Vagina (tissue), 2 donors: ENCODE measurements at regions not wholly inside any gene's neighbourhood (a gene's known extent, or its start where the extent isn't known, plus 50 kb on each side); places are given as distances from the start of the nearest gene placed in this dataset.

ENCODE experiments used
- DNase-seq, 2 donors: peaks; one replicate each; pipeline ENCODE4 v3.0.0-alpha.2; 2017; ENCODE audit errors: extremely low spot score in 2 of 2
- H3K27ac ChIP-seq: fragments of 200-600 bp; sonication (generic); one replicate; pipeline ENCODE4 v1.5.1; 2019
- H3K27me3 ChIP-seq: fragments of 200-600 bp; sonication (generic); one replicate; pipeline ENCODE4 v1.5.1; 2019
- H3K36me3 ChIP-seq, 2 donors: fragments of 200-600 bp; sonication (generic); one replicate each; pipeline ENCODE4 v1.5.1; 2017 to 2019
- H3K4me1 ChIP-seq: fragments of 200-600 bp; sonication (generic); one replicate; pipeline ENCODE4 v1.5.1; 2019
- H3K4me3 ChIP-seq, 2 donors: fragments of 200-600 bp; sonication (generic); 1 replicate in 1 of 2; 2 replicates in 1 of 2; pipeline ENCODE4 v1.5.1; 2016 to 2019
- H3K9me3 ChIP-seq: fragments of 200-600 bp; sonication (generic); one replicate; pipeline ENCODE4 v1.5.1; 2019
- POLR2A ChIP-seq, 2 donors: fragments of 450-650 bp; IDR thresholded peaks; one replicate each; pipeline ENCODE4 v1.6.1; 2017; ENCODE audit warnings: antibody characterized with exemption in 2 of 2, mild to moderate bottlenecking in 2 of 2, moderate library complexity in 2 of 2
- POLR2AphosphoS5 ChIP-seq, 2 donors: sonication (generic); formaldehyde crosslinking; IDR thresholded peaks; one replicate each; pipeline ENCODE4 v1.9.0; 2017; ENCODE audit warnings: antibody characterized with exemption in 2 of 2, mild to moderate bottlenecking in 2 of 2, low read depth in 1 of 2; ENCODE audit not compliant: insufficient read depth in 1 of 2
- intact Hi-C: fragments of 100-400 bp; cut with DNase I; formaldehyde crosslinking; loops from one replicate; pipeline ENCODE4 v1.15.1; 2023
- TF ChIP-seq, protein P1 (sequence below), 3 experiments: fragments of 450-650 bp in 2 of 3; fragments of 200-600 bp in 1 of 3; sonication (generic) in 1 of 3; IDR thresholded peaks; one replicate each; pipeline ENCODE4 v1.5.1; 2017 to 2019; ENCODE audit warnings: antibody characterized with exemption in 3 of 3, mild to moderate bottlenecking in 2 of 3, moderate library complexity in 2 of 3

DNA sequence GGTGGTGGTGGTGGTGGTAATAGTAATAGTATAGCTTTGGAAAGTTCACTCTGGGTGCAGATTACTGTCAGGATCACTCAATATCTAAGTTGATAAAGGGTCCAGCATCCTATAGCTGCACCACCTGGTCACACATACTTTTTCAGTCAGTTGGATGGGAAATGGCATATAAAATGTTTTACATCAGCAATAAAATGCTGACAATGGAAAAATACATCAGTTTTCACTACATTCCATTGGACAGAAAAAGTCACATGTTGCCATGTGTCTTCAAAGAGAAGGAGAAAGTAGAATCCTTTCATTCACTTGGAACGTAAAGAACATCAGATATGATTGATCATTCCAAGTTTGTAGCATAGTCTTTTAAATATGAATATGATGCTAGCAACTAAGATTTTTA, 481.4 kb downstream of the SLITRK6 start:
- intact Hi-C loops: no loop called here

DNA sequence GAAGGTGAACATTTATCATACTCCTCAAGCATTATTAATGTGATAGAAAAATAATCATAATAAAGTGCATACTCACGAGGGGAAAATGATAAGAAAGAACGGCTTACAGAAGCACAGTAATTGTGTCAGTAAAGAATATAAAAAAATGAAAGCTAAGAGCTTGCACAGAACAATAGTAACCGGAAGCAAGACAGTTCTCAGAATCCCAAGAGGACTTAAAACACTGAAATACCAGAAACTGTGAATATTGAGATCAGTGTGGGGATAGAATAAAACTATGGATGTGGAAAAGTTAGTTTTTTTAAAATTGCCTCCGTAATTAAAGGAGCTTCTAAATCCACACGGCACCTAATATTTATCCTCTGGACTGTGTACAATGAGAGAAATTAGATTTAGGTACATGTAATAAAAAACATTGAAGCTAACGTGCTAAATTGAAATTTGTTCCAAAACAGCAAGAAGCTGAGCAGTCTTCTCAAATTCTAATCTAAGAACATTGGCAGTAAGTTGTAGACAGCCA, 482.7 kb downstream of the SLITRK6 start:
- H3K4me1 ChIP-seq: no peaks in the 10 kb centered on the region
- no peak overlapping the region for H3K4me3 ChIP-seq
- no peaks in the 10 kb centered on the region for H3K36me3 ChIP-seq
- no peak for DNase-seq
- no peak overlapping the region for H3K27ac ChIP-seq
- no peaks in the 10 kb centered on the region for H3K9me3 ChIP-seq
- TF ChIP-seq, protein P1, sequence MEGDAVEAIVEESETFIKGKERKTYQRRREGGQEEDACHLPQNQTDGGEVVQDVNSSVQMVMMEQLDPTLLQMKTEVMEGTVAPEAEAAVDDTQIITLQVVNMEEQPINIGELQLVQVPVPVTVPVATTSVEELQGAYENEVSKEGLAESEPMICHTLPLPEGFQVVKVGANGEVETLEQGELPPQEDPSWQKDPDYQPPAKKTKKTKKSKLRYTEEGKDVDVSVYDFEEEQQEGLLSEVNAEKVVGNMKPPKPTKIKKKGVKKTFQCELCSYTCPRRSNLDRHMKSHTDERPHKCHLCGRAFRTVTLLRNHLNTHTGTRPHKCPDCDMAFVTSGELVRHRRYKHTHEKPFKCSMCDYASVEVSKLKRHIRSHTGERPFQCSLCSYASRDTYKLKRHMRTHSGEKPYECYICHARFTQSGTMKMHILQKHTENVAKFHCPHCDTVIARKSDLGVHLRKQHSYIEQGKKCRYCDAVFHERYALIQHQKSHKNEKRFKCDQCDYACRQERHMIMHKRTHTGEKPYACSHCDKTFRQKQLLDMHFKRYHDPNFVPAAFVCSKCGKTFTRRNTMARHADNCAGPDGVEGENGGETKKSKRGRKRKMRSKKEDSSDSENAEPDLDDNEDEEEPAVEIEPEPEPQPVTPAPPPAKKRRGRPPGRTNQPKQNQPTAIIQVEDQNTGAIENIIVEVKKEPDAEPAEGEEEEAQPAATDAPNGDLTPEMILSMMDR (IDR thresholded peaks at IDR 0.05): no peak
- TF ChIP-seq POLR2AphosphoS5 (IDR thresholded peaks at IDR 0.05; ENCODE audit: insufficient read depth in 1 of 2, low read depth in 1 of 2) (no peak), POLR2A (IDR thresholded peaks at IDR 0.05) (no peak)
- intact Hi-C loops: no loop called here
- no peaks in the 10 kb centered on the region for H3K27me3 ChIP-seq

More for the DNA sequence above, 481.4 kb downstream of the SLITRK6 start:
- Histone ChIP-seq H3K4me1 (no peaks in the 10 kb centered on the region), H3K9me3 (no peaks in the 10 kb centered on the region), H3K27me3 (no peaks in the 10 kb centered on the region), H3K4me3 (no peak overlapping the region), H3K36me3 (no peaks in the 10 kb centered on the region), H3K27ac (no peak overlapping the region)
- DNase-seq: no peak
- TF ChIP-seq POLR2A (IDR thresholded peaks at IDR 0.05) (no peak), POLR2AphosphoS5 (IDR thresholded peaks at IDR 0.05; ENCODE audit: insufficient read depth in 1 of 2, low read depth in 1 of 2) (no peak)
- TF ChIP-seq, protein P1 (IDR thresholded peaks at IDR 0.05): no peak

DNA sequence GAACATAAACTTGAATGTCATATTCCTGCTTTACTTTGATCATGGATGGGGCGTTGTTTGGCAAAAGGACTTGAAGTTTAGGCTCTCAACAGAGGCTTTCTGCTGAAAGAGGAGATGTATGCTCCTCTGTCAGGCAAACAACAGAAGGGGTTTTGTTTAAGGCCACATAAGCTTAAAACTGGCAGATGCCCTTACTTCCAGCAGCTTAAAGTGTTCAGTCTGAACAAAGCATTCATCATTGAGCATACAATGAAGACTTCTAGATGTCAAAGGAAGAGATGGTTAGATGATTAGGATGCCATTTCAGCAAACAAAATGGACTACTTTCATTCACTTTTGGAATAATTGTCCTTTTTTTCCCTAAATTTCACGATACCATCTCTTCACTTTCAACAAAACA, 484.5 kb downstream of the SLITRK6 start:
- intact Hi-C loops: no loop called here
- DNase-seq: no peak
- Histone ChIP-seq H3K9me3 (no peaks in the 10 kb centered on the region), H3K4me3 (no peak overlapping the region), H3K27ac (no peak overlapping the region), H3K36me3 (no peaks in the 10 kb centered on the region), H3K27me3 (no peaks in the 10 kb centered on the region), H3K4me1 (no peaks in the 10 kb centered on the region)
- TF ChIP-seq POLR2AphosphoS5 (IDR thresholded peaks at IDR 0.05; ENCODE audit: insufficient read depth in 1 of 2, low read depth in 1 of 2) (no peak), POLR2A (IDR thresholded peaks at IDR 0.05) (no peak)
- TF ChIP-seq, protein P1 (IDR thresholded peaks at IDR 0.05): no peak

DNA sequence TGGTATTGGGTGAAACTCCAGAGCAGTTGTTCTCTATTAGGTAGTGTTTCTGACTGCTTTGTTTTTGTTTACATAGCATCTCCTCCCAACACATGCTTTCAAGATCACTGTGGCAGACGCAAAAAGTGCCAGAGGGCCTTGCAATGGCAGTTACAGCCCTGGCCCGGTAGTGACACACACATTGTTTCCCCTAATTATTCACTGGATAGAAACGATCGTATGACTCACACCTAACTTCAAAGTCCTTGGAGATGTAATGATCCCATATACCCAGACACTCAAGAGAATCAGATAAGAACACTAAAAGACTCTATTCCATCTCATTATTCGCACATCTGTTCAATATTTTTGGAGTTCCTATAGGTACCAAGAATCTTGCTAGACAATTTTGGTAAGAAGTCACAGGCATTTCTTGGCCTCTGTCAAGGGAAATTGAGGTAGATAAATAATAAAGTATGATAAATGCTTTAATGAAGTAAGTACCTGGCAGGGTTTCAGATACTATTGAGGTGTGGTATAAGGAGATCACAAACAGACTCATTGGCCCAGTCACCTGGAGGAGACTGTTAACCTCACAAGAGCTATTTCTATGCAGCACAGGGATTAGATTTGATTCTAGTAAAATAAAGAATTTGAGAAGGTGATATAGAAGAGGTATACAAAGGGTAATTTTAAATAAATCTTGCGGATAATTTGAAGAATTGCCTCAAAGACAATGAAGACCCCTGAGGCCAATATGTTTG, 485.3 kb downstream of the SLITRK6 start:
- H3K27ac ChIP-seq: no peak overlapping the region
- H3K9me3 ChIP-seq: no peaks in the 10 kb centered on the region
- DNase-seq: no peak
- TF ChIP-seq POLR2AphosphoS5 (IDR thresholded peaks at IDR 0.05; ENCODE audit: insufficient read depth in 1 of 2, low read depth in 1 of 2) (no peak), POLR2A (IDR thresholded peaks at IDR 0.05) (no peak)
- TF ChIP-seq, protein P1 (IDR thresholded peaks at IDR 0.05): no peak
- H3K4me1 ChIP-seq: no peaks in the 10 kb centered on the region
- no peak overlapping the region for H3K4me3 ChIP-seq
- no peaks in the 10 kb centered on the region for H3K27me3 ChIP-seq
- intact Hi-C loops: no loop called here
- no peaks in the 10 kb centered on the region for H3K36me3 ChIP-seq

DNA sequence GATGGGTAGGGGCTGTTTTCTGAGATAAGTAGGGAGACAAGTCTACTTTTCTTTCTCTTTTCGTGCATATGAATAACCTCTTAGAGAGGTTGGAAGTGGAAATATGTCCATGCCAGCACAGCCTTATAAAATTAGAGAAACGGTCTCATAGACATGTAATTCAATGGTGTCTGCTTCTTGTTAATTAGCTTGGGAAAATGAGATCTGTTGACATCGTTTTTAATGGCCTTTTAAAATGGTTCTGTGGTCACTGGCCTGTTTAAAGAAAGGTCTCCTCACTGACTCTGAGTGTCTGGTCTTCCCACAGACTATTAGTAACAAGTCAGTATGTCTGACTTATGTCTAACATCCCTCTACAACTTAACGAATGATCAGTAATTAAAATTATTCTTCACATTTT, 487.1 kb downstream of the SLITRK6 start:
- H3K36me3 ChIP-seq: no peaks in the 10 kb centered on the region
- no peak overlapping the region for H3K27ac ChIP-seq
- intact Hi-C loops: no loop called here
- H3K4me1 ChIP-seq: no peaks in the 10 kb centered on the region
- no peak for DNase-seq
- H3K9me3 ChIP-seq: no peaks in the 10 kb centered on the region
- H3K27me3 ChIP-seq: no peaks in the 10 kb centered on the region
- H3K4me3 ChIP-seq: no peak overlapping the region
- TF ChIP-seq POLR2AphosphoS5 (IDR thresholded peaks at IDR 0.05; ENCODE audit: insufficient read depth in 1 of 2, low read depth in 1 of 2) (no peak), POLR2A (IDR thresholded peaks at IDR 0.05) (no peak)
- TF ChIP-seq, protein P1 (IDR thresholded peaks at IDR 0.05): no peak
